HG03571 (cell line): ENCODE measurements at regions not wholly inside any gene's neighbourhood (a gene's known extent, or its start where the extent isn't known, plus 50 kb on each side); places are given as distances from the start of the nearest gene placed in this dataset.

Experiments
- ATAC-seq: cut with Tn5 transposase; IDR thresholded peaks from one replicate; pipeline ENCODE4 v1.9.1; 2021; ENCODE audit not compliant: unreplicated experiment

DNA sequence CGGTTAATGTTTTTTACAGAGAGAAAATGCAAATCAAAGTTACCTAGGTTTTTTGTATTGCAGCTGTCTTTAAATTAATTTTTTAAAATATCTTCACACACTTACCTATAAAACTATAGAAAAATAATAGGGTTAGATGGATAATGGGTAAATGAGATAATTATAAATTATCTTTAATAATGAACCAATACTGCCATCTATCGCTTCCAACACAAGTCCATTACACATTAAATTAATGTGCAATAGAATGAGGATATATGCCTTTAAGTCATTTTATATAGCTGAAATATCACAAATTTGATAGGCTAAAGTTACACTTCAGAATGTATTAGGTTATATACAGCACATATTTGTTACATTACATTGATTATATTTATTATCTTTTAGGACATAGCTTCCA is 2212.8 kb downstream of the MRPL39 start:
- ATAC-seq, result no peak

DNA sequence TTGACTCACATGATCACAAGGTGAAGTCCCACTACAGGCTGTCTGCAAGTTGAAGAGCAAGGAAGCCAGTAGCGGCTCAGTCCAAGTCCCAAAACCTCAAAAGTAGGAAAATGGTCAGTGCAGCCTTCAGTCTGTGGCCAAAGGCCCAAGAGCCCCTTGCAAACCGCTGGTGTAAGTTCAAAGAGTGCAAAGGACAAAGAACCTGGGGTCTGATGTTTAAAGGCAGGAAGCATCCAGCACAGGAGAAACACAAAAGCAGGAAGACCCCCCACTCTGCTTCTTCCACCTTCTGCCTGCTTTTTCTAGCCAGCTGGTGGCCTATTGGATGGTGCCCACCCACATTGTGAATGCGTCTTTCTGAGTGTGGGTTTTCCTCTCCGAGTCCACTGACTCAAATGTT is 2222.6 kb downstream of the MRPL39 start:
- ATAC-seq, result no peak

DNA sequence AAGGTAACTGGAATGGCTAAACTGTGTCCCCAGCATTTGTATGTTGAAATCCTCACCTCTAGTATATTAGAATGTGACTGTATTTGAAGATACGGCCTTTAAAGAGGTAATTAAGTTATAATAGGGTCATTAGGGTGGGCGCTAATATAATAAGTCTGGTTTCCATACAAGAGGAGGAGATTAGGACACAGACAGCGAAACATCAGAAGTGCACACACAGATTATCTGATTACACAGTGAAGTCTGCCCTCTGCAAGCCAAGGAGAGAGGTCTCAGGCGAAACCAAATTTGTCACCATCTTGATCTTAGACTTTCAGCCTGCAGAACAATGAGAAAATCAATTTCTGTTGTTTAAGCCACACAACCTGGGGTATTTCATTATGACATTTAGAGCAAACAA is 2233.1 kb downstream of the MRPL39 start:
- ATAC-seq, result no peak

DNA sequence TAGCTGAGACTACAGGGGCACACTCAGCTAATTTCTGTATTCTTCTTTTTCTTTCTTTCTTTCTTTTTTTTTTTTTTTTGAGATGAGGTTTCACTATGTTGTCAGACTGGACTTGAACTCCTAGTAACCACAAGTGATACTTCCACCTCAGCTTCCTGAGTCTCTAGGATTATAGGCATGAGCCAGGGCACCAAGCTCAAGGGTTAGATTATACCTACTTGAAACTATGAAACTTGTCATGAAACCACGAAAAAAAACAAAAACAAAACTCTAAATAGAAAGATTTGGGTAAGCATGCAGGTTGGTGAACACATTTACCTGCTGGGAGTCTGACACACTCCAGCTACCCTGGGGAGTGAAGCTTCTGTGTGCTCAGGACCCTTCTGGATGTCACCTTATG is 2250.4 kb downstream of the MRPL39 start:
- ATAC-seq, result no peak

DNA sequence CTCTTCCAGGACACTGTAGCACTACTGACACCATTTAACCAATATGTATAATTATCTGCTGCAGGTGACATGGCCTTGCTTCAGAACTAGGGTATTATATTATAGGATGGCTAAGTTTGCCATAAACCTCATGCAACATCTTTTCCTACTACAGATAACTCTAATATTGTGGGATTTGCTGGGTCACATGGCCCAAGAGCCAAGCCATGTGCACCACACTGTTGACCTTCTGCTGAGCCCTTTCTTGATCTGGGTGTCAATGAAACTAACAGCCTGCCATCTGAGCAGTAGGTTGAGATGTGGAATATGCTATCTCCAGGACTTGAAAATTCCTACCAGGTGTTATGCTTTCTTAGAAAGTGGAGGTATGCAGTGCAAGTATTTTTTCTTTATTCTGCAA is 2291.1 kb downstream of the MRPL39 start:
- no peak for ATAC-seq

DNA sequence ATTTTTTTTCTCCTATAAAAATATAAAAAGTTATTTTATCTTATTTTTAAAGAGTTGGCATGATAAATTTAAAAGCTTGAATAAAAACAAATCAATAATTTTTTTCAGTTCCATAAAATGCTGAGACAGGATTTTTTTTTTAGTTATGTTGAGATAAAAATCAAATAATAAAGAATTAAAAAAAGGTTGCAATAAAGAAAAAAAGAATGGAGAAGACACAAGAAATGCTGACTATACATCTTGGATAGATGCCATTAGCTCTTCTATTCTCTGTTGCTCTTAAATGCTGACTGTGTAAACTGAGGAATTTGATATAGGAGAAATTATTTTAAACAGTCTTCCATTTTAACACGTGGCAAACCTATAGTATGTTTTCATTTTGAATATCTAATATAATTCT is 2298.5 kb downstream of the MRPL39 start:
- no peak for ATAC-seq

DNA sequence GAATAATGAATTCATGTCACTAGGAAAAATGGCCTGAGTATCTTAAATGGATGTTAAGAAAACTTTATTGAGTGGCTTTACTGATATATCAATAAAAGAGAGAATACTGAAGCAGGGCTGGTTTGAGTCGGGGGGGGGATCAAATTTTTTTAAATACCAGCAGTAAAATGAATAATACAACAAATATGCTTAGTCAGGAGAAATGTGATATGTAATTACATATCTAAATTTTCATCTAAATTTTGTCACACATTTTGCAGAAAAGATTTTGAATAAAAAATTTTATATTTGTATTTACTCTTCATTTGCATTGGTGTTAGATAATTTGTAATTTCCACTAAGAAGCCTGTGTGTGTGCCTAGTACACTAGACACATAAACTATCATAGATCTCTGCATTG is 2300.2 kb downstream of the MRPL39 start:
- no peak for ATAC-seq

DNA sequence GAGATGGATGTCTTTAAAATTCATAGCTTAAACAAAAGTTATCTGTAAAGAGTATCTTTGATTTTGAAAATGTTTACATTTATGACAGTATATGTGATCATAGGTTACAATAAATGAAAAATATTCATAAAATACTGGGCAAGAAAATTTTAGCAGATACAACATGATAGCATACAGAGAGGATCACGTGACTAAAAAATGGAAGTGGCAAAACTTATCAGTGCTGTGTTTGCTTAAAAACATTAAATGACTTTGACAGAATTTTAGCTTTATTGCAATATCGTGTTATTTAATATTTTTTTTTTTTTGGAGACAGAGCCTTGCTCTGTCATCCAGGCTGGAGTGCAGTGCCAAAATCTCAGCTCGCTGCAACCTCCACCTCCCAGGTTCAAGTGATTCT is 2294.1 kb downstream of the NCAM2 start:
- no peak for ATAC-seq

DNA sequence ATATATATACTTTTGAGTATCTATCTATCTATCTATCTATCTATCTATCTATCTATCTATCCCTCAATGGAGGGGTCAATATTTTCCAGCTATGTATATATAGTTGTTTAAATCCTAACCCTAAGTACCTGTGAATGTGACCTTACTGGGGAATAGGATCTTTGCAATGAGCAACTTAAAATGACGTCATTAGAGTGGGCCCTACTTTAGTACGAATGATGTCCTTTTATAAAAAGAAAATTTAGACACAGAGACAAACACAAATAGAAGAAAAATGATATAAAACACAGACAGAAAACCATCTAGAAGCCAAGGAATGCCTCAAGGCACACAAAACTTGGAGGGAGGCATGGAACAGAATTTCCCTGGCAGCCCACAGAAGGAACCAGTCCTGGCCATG is 2283.7 kb downstream of the NCAM2 start:
- no peak for ATAC-seq

DNA sequence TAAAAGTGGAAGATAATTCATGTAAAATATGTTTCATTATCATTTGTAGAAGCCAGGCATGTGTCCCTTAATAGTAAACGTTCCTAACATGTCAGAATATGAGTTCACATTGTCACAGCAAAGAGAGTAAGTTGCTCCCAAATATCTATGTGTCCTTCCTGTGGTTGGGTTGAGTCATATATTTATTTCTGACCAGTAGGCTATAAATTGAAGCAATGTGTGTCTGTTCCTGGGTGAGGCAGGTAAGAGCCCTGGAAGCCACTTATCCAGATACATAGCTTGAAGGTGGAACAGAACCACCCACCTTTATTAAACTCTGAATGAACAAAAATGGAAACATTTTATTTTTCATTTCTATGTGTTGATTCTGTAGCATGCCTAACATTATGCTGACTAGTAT is 2251.6 kb downstream of the NCAM2 start:
- ATAC-seq, result no peak

DNA sequence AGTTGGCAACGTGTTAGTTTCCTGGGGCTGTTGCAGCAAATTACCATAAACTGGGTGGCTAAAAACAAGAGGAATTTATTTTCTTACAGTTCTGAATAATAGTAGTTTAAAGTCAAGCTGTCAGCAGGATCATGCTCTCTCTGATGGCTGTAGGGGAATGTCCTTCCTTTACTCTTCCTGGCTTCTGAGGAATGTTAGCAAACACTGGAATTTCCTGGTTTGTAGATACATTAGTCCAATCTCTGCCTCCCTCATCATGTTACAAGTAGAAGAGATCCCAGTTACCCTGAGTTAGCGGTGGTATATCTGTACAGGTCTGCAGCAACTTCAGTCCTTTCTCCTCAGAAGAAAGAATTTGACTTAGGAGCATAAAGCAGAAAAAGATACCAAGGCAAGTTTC is 2249.1 kb downstream of the NCAM2 start:
- no peak for ATAC-seq

DNA sequence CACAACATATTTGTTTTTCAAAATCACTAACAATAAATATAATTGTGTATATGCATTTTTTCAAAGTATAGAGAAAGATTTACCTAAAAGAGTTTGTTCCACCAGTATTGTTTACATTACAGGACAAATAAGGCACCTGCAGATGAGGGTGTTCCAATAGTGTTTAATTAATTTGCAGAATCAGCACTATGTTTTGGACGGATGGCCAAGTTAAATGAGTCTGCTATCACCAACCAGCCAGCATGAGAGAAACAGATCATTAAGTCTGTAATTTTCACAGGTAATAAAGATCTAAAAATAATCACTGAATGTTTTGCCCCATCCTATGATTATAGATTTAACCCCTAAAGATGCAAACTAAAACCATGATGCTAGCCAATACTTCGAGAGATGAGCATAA is 2247.0 kb downstream of the NCAM2 start:
- no peak for ATAC-seq

DNA sequence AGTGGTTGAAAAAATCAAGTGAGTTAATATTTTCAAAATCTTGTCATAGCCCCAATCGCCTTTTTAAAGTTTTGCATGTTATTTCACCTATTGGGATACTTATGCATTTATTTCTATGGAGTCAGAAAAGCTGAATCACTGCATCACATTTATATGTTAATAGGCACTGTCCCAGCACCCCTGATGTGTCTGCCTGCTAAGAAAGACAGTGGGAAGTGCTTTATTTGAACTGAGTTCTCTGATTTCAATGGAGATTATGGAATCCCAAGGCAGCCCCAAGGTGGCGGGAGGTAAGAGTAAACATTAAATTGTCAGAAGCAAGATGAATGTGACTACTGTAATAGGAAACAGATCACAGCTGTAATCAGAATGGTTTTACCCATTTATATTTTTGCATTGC is 2225.7 kb downstream of the NCAM2 start:
- ATAC-seq, result no peak

DNA sequence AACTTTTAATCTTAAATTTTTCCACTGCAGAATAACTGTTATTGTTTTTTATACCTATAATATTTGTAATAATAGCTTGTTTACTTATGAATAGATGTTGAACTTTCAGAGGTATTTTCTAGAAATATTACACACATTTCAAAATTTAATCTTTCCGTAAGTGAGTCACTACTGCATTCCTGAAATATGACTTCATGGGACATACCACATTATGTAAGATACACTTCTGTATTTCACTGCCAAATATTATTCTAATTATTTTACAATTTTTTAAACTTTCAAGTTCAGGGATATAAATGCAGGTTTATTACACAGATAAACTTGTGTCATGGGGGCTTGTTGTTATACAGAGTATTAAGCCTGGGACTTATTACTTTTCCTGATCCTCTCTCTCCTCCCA is 2220.5 kb downstream of the NCAM2 start:
- ATAC-seq, result no peak

DNA sequence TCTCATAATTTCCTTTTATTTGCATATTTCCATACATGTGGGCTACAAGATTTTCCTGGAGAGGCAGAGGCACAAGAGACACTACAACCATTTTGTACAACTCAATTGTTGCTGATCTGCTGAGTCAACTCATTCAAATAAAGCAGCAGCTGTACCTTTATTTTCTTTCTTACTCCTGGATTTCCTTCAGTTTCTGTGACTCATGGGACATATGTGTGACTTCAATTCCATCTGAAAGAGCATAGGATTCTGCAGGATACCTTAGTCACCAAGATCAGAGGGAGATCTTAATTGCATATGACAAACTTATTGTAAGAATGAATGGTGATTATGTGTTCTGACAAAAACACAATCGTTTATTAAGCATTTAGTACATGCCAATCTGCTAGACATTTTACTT is 2219.4 kb downstream of the NCAM2 start:
- ATAC-seq, result no peak

DNA sequence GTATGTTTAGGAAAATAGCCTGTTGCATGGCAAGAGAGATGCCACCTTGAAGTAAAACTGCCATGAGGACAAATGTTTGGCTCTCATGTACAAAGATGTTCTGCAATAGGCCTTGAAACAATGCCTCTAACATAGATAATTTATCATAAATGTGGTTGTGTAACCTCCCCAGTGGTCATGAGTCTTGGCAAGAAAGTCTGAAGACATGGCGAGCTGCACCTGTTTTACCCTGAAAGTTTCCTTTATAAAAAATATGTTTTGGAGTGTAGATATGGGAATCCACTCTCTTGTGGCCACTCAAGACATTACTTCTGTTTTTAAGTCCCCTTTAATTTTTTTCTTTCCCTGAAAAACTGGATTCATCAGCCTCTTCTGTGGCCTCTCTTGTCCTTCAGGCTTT is 2217.1 kb downstream of the NCAM2 start:
- no peak for ATAC-seq
